AG04450 (cell line): ENCODE measurements at regions not wholly inside any gene's neighbourhood (a gene's known extent, or its start where the extent isn't known, plus 50 kb on each side); places are given as distances from the start of the nearest gene placed in this dataset.
"Not testable (repeated sequence)": the region's sequence is repeated elsewhere in the genome, so short reads cannot be mapped to it uniquely, and the experiment has no call there.

ENCODE experiments used
- CTCF ChIA-PET: fragments of 300-600, 350-600 bp; formaldehyde crosslinking; extraction: SDS; loops from one replicate; lab custom pipeline; 2022; ENCODE audit warnings: antibody characterized with exemption, inconsistent platforms; lab: Charles Lee
- POLR2A ChIA-PET: fragments of 350-600 bp; formaldehyde crosslinking; extraction: SDS; loops from one replicate; lab custom pipeline; 2021; ENCODE audit warnings: antibody characterized with exemption, inconsistent platforms; lab: Yijun Ruan, JAX
- DNase-seq: peaks from one replicate; pipeline ENCODE4 v3.0.0-alpha.2; 2011; ENCODE audit warnings: low read depth, low spot score
- H3K27ac ChIP-seq: one replicate; pipeline ENCODE4 v1.5.1; 2012; ENCODE audit warnings: low read depth, low read length, control low read depth
- H3K27me3 ChIP-seq: one replicate; pipeline ENCODE4 v1.6.0; 2012; ENCODE audit warnings: low read length; ENCODE audit not compliant: control insufficient read depth, insufficient read depth
- H3K4me3 ChIP-seq: 2 replicates; pipeline ENCODE4 v1.5.1; 2011; ENCODE audit warnings: mild to moderate bottlenecking, low read depth, low read length, control low read depth
- H3K9me3 ChIP-seq: 2 replicates; pipeline ENCODE4 v1.5.1; 2012; ENCODE audit warnings: low read length; ENCODE audit not compliant: control insufficient read depth, insufficient read depth
- CTCF ChIP-seq: IDR thresholded peaks from 2 replicates; pipeline ENCODE4 v1.5.1; 2011; ENCODE audit warnings: low read depth, low read length, control low read depth, inconsistent platforms

- Histone ChIP-seq H3K4me3 (no peak overlapping the region), H3K27ac (no peak overlapping the region), H3K27me3 (peaks cover 8% of the 10 kb centered on the region), H3K9me3 (no peaks in the 10 kb centered on the region)
- DNase-seq: no peak
- POLR2A ChIA-PET: interaction anchor here (0.7 kb wide), 2 partner anchors 8 to 66 kb away, joined by 4 read pairs; no protein-coding TSS in a partner anchor
- no peak for TF ChIP-seq CTCF
- CTCF ChIA-PET: no interaction called here
Measured at GRCh38 chr14:59137256-59137655, 51.2 kb upstream of the DAAM1 start.

- CTCF ChIA-PET, H3K4me3 ChIP-seq, POLR2A ChIA-PET, DNase-seq, H3K27ac ChIP-seq, H3K9me3 ChIP-seq: not testable (repeated sequence)
- peaks cover 10% of the 10 kb centered on the region for H3K27me3 ChIP-seq
Measured at GRCh38 chr14:59138576-59138975, 49.9 kb upstream of the DAAM1 start.
